Thoracic aorta (tissue), 2 donors: ENCODE measurements at regions not wholly inside any gene's neighbourhood (a gene's known extent, or its start where the extent isn't known, plus 50 kb on each side); places are given as distances from the start of the nearest gene placed in this dataset.
"Not testable (repeated sequence)": the region's sequence is repeated elsewhere in the genome, so short reads cannot be mapped to it uniquely, and the experiment has no call there.

Experiments
- ATAC-seq: fragments of 150-250 bp; one replicate; pipeline ENCODE4 v1.8.0; 2017; ENCODE audit warnings: low read depth; ENCODE audit not compliant: insufficient number of reproducible peaks, low FRiP score
- DNase-seq: peaks from one replicate; pipeline ENCODE4 v3.0.0-alpha.2; 2020; ENCODE audit warnings: low spot score
- H3K27ac ChIP-seq, 2 donors: fragments of 200-600 bp; sonication (generic); 1 replicate in 1 of 2; 2 replicates in 1 of 2; pipeline ENCODE4 v1.5.1; 2016; ENCODE audit warnings: mild to moderate bottlenecking in 2 of 2, moderate library complexity in 2 of 2
- H3K27me3 ChIP-seq: fragments of 200-600 bp; sonication (generic); replicated peaks from 2 replicates; pipeline ENCODE4 v1.6.0; 2016; ENCODE audit warnings: mild to moderate bottlenecking; ENCODE audit not compliant: insufficient read depth
- H3K36me3 ChIP-seq: fragments of 200-600 bp; sonication (generic); one replicate; pipeline ENCODE4 v1.5.1; 2016
- H3K4me1 ChIP-seq, 2 donors: fragments of 200-600 bp; sonication (generic); 1 replicate in 1 of 2; 2 replicates in 1 of 2; pipeline versions ENCODE4 v1.5.1 to v1.6.0; 2016; ENCODE audit warnings: low read depth in 2 of 2, mild to moderate bottlenecking in 1 of 2; ENCODE audit not compliant: control insufficient read depth in 1 of 2
- H3K4me3 ChIP-seq: fragments of 200-600 bp; sonication (generic); 2 replicates; pipeline ENCODE4 v1.5.1; 2016; ENCODE audit warnings: mild to moderate bottlenecking
- H3K9me3 ChIP-seq: fragments of 200-600 bp; sonication (generic); 2 replicates; pipeline ENCODE4 v1.5.1; 2016
- CTCF ChIP-seq: fragments of 200-600 bp; sonication (generic); IDR thresholded peaks from one replicate; pipeline ENCODE4 v1.5.1; 2019; ENCODE audit warnings: antibody characterized with exemption

GRCh38 chr13:75968103-75968838 is 332.1 kb downstream of the LMO7 start:
- Histone ChIP-seq H3K9me3 (no peaks in the 10 kb centered on the region), H3K27me3 (no peaks in the 10 kb centered on the region), H3K4me3 (no peak overlapping the region), H3K4me1 (no peaks in the 10 kb centered on the region), H3K27ac (no peak overlapping the region), H3K36me3 (no peaks in the 10 kb centered on the region)
- TF ChIP-seq CTCF, result no peak
- ATAC-seq (no peak), DNase-seq (no peak)

GRCh38 chr13:75963302-75963701 is 327.2 kb downstream of the LMO7 start:
- DNase-seq (no peak), ATAC-seq (no peak)
- Histone ChIP-seq H3K4me1 (no peaks in the 10 kb centered on the region), H3K4me3 (no peak overlapping the region), H3K27ac (no peak overlapping the region), H3K9me3 (no peaks in the 10 kb centered on the region), H3K36me3 (no peaks in the 10 kb centered on the region), H3K27me3 (no peaks in the 10 kb centered on the region)
- TF ChIP-seq CTCF, result no peak

- Histone ChIP-seq H3K4me3 (no peak overlapping the region), H3K27me3 (no peaks in the 10 kb centered on the region), H3K36me3 (no peaks in the 10 kb centered on the region), H3K4me1 (no peaks in the 10 kb centered on the region), H3K27ac (no peak overlapping the region), H3K9me3 (no peaks in the 10 kb centered on the region)
- DNase-seq (no peak), ATAC-seq (no peak)
- TF ChIP-seq CTCF, result no peak
Measured at GRCh38 chr13:75961911-75962310, 325.8 kb downstream of the LMO7 start.

GRCh38 chr13:75960538-75960994 is 324.4 kb downstream of the LMO7 start:
- H3K27ac ChIP-seq, result no peak overlapping the region
- H3K4me3 ChIP-seq, result no peak overlapping the region
- H3K4me1 ChIP-seq, result no peaks in the 10 kb centered on the region
- H3K36me3 ChIP-seq, result no peaks in the 10 kb centered on the region
- no peak for TF ChIP-seq CTCF
- H3K27me3 ChIP-seq, result no peaks in the 10 kb centered on the region
- no peaks in the 10 kb centered on the region for H3K9me3 ChIP-seq
- DNase-seq (no peak), ATAC-seq (no peak)

- Histone ChIP-seq H3K4me3 (no peak overlapping the region), H3K4me1 (no peaks in the 10 kb centered on the region), H3K27ac (no peak overlapping the region), H3K9me3 (no peaks in the 10 kb centered on the region), H3K36me3 (no peaks in the 10 kb centered on the region), H3K27me3 (no peaks in the 10 kb centered on the region)
- TF ChIP-seq CTCF, result no peak
- ATAC-seq (no peak), DNase-seq (no peak)
Measured at GRCh38 chr13:75959861-75960481, 323.8 kb downstream of the LMO7 start.

- not testable (repeated sequence) for H3K9me3 ChIP-seq, H3K36me3 ChIP-seq, H3K27ac ChIP-seq, H3K27me3 ChIP-seq, DNase-seq, H3K4me3 ChIP-seq, H3K4me1 ChIP-seq, ATAC-seq
Measured at GRCh38 chr13:75953589-75953988, 317.5 kb downstream of the LMO7 start.
